ENCODE measurements at regions not wholly inside any gene's neighbourhood (a gene's known extent, or its start where the extent isn't known, plus 50 kb on each side); places are given as distances from the start of the nearest gene placed in this dataset.

DNA sequence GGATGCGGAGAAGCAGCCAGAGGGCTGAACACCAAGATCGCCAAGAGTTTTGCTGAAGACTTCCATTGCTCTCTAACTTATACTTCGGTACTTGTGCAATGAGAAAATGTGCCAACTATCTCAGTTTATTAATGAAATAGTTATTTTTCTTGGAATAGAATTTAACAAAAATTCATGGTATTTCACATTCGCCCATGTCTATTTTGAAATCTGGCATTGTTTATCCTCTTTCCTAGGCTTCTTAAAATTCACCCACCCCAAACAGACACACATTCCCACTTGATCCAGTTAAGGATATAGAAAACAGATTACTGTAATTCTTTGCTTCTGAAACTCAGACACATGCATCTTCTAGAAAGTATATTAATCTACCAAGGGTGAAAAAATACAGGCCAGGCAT lies 56.3 kb upstream of the ADAMTS5 start:
- DNase-seq (ENCODE audit: extremely low read depth, low read depth) = no peak
- TF ChIP-seq, protein P1, sequence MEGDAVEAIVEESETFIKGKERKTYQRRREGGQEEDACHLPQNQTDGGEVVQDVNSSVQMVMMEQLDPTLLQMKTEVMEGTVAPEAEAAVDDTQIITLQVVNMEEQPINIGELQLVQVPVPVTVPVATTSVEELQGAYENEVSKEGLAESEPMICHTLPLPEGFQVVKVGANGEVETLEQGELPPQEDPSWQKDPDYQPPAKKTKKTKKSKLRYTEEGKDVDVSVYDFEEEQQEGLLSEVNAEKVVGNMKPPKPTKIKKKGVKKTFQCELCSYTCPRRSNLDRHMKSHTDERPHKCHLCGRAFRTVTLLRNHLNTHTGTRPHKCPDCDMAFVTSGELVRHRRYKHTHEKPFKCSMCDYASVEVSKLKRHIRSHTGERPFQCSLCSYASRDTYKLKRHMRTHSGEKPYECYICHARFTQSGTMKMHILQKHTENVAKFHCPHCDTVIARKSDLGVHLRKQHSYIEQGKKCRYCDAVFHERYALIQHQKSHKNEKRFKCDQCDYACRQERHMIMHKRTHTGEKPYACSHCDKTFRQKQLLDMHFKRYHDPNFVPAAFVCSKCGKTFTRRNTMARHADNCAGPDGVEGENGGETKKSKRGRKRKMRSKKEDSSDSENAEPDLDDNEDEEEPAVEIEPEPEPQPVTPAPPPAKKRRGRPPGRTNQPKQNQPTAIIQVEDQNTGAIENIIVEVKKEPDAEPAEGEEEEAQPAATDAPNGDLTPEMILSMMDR (IDR thresholded peaks at IDR 0.05; ENCODE audit: low read depth, low read length, missing control alignments) = no peak
- H3K4me3 ChIP-seq (replicated peaks; ENCODE audit: low read depth, low read length) = no peak overlapping the region

DNA sequence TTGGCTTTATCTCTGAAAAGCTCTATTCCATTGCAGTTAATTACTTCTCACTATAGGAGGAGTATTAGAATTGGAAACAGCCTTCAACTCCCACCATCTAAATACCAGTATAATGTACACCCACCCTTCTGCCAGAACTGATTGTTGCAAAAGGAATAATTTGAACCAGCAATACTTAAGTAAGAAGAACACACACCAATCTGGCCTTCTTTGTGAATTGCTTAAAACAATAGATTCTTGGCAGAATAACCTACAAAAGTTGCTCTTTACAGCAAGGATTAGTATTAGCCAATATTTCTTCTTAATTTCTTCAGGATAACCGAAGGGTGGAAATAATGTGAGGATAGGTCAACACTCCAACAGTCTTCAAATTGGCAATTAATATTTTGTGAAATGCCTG lies 54.9 kb upstream of the ADAMTS5 start:
- TF ChIP-seq, protein P1 (IDR thresholded peaks at IDR 0.05; ENCODE audit: low read depth, low read length, missing control alignments) = no peak
- no peak for DNase-seq (ENCODE audit: extremely low read depth, low read depth)
- H3K4me3 ChIP-seq (replicated peaks; ENCODE audit: low read depth, low read length) = no peak overlapping the region

DNA sequence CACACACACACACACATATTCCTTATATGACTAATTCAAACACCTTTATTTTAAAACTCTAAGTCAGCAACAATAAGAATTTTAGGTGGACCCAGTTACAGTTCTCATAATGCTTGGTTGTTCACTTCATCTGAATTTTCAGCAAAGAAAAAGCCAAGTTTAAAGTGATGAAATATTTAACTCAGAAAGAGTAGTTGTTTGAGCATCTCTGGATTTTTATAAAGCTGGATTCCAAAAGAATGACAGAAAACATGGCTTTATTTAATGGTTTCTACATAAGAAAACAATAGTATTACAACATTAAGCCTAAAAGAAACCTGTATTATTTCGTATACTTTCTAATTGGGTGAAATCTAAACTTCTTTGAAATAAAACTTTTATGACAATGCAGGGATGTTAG lies 54.2 kb upstream of the ADAMTS5 start:
- no peak overlapping the region for H3K4me3 ChIP-seq (replicated peaks; ENCODE audit: low read depth, low read length)
- no peak for DNase-seq (ENCODE audit: extremely low read depth, low read depth)
- TF ChIP-seq, protein P1 (IDR thresholded peaks at IDR 0.05; ENCODE audit: low read depth, low read length, missing control alignments) = no peak

DNA sequence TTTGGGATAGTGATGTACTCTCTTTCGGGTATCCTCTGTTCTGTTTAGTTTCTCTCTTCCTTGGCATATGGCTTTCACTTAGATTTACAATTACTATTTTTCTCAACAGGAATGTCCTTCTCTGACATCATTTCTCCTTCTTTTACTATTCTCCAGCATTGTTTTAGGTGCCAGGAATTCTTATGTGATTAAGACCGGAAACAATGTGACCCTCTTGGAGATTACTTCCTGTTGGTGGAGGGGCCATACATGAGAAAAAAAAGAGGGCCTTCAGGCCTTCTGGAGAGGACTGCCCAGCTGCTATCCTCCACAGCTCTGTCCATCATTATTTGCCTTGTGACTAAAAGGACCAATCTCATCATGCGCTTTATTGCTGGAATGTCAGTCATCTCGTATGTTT lies 50.4 kb upstream of the ADAMTS5 start:
- TF ChIP-seq, protein P1 (IDR thresholded peaks at IDR 0.05; ENCODE audit: low read depth, low read length, missing control alignments) = no peak
- no peak for DNase-seq (ENCODE audit: extremely low read depth, low read depth)
- H3K4me3 ChIP-seq (replicated peaks; ENCODE audit: low read depth, low read length) = no peak overlapping the region

Data from HFF-Myc (cell line).